ENCODE measurements at regions not wholly inside any gene's neighbourhood (a gene's known extent, or its start where the extent isn't known, plus 50 kb on each side); places are given as distances from the start of the nearest gene placed in this dataset.

- TF ChIP-seq POLR2A (IDR thresholded peaks at IDR 0.05) (no peak), CTCF (IDR thresholded peaks at IDR 0.05) (no peak)
Measured at GRCh38 chr9:134555094-134555650, 86.4 kb upstream of the COL5A1 start.

Data from vagina (tissue), 2 donors.